Stomach (tissue), 4 donors: ENCODE measurements at regions not wholly inside any gene's neighbourhood (a gene's known extent, or its start where the extent isn't known, plus 50 kb on each side); places are given as distances from the start of the nearest gene placed in this dataset.

Experiments
- EP300 ChIP-seq: sonication (generic); formaldehyde crosslinking; IDR thresholded peaks from one replicate; pipeline ENCODE4 v1.6.1; 2017; ENCODE audit warnings: antibody characterized with exemption
- POLR2A ChIP-seq, 4 donors: fragments of 450-650 bp; IDR thresholded peaks; one replicate each; pipeline ENCODE4 v1.6.1; 2016; ENCODE audit warnings: antibody characterized with exemption in 4 of 4, control low read depth in 2 of 4, mild to moderate bottlenecking in 1 of 4, moderate library complexity in 1 of 4
- POLR2AphosphoS5 ChIP-seq, 3 donors: sonication (generic); formaldehyde crosslinking; IDR thresholded peaks; one replicate each; pipeline ENCODE4 v1.6.1; 2016; ENCODE audit warnings: antibody characterized with exemption in 3 of 3
- TF ChIP-seq, protein P1 (sequence below), 7 experiments: fragments of 450-650 bp in 4 of 7; fragments of 200-600 bp in 3 of 7; sonication (generic) in 3 of 7; IDR thresholded peaks; one replicate each; pipeline ENCODE4 v1.5.1; 2016 to 2019; ENCODE audit warnings: antibody characterized with exemption in 7 of 7, control low read depth in 2 of 7, mild to moderate bottlenecking in 1 of 7

DNA sequence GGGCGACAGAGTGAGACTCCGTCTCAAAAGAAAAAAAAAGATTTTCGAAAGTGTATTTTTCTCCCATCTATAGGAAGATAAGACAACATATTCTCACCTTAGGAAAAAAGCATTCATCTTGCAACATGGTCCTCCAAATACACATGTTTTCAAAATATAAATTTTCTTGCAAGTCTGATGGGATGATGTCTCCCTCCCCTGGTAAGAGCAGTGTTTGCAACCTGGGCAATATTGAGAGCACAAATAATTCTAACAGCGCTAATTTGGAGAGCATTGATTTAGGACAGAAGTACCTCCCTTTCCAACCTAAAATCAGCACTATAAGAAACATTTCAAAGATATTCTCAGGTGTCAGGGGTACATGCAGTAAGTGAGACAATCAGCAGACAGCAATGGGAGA is 61.0 kb upstream of the SHISA2 start:
- TF ChIP-seq, protein P1, sequence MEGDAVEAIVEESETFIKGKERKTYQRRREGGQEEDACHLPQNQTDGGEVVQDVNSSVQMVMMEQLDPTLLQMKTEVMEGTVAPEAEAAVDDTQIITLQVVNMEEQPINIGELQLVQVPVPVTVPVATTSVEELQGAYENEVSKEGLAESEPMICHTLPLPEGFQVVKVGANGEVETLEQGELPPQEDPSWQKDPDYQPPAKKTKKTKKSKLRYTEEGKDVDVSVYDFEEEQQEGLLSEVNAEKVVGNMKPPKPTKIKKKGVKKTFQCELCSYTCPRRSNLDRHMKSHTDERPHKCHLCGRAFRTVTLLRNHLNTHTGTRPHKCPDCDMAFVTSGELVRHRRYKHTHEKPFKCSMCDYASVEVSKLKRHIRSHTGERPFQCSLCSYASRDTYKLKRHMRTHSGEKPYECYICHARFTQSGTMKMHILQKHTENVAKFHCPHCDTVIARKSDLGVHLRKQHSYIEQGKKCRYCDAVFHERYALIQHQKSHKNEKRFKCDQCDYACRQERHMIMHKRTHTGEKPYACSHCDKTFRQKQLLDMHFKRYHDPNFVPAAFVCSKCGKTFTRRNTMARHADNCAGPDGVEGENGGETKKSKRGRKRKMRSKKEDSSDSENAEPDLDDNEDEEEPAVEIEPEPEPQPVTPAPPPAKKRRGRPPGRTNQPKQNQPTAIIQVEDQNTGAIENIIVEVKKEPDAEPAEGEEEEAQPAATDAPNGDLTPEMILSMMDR (IDR thresholded peaks at IDR 0.05) = no peak
- TF ChIP-seq EP300 (no peak), POLR2AphosphoS5 (IDR thresholded peaks at IDR 0.05) (no peak), POLR2A (IDR thresholded peaks at IDR 0.05) (no peak)
